SU-DHL-6 (cell line): ENCODE measurements at regions not wholly inside any gene's neighbourhood (a gene's known extent, or its start where the extent isn't known, plus 50 kb on each side); places are given as distances from the start of the nearest gene placed in this dataset.

Source experiments
- CTCF ChIP-seq: fragments of 200-600 bp; sonication (generic); IDR thresholded peaks from one replicate; pipeline ENCODE4 v1.5.1; 2017; ENCODE audit warnings: antibody characterized with exemption, mild to moderate bottlenecking, low read length, moderate library complexity; ENCODE audit not compliant: insufficient read depth, poor library complexity, severe bottlenecking
- EZH2phosphoT487 ChIP-seq: fragments of 200-600 bp; sonication (generic), shearing (Covaris generic); conservative IDR thresholded peaks from 2 replicates; pipeline ENCODE4 v1.6.1; 2018; ENCODE audit warnings: mild to moderate bottlenecking, antibody characterized with exemption, low read length, moderate library complexity, mixed read lengths

GRCh38 chr12:59118356-59118755 is 198.1 kb upstream of the LRIG3 start:
- TF ChIP-seq CTCF (no peak), EZH2phosphoT487 (no peak)
